ENCODE measurements at regions not wholly inside any gene's neighbourhood (a gene's known extent, or its start where the extent isn't known, plus 50 kb on each side); places are given as distances from the start of the nearest gene placed in this dataset.
"Not testable (repeated sequence)": the region's sequence is repeated elsewhere in the genome, so short reads cannot be mapped to it uniquely, and the experiment has no call there.

GRCh38 chr9:113738893-113739604, 137.1 kb upstream of the ZNF618 start:
- no peak overlapping the region for H3K9ac ChIP-seq (ENCODE audit: low read depth in 2 of 2, low read length in 2 of 2)
- intact Hi-C loops (cut with DNase I) = no loop called here
- TF ChIP-seq CTCF (IDR thresholded peaks at IDR 0.05) = no peak
- no peak overlapping the region for H3K4me3 ChIP-seq
- H3K27me3 ChIP-seq = no peaks in the 10 kb centered on the region
- H3K36me3 ChIP-seq = no peaks in the 10 kb centered on the region
- H3K4me1 ChIP-seq = no peaks in the 10 kb centered on the region
- DNase-seq = no peak
- H3K9me3 ChIP-seq = no peaks in the 10 kb centered on the region
- H3K27ac ChIP-seq = no peak overlapping the region

- H3K4me3 ChIP-seq; H3K27ac ChIP-seq; H3K4me1 ChIP-seq; H3K36me3 ChIP-seq; H3K9me3 ChIP-seq; H3K27me3 ChIP-seq; H3K9ac ChIP-seq (ENCODE audit: low read depth in 2 of 2, low read length in 2 of 2); DNase-seq; intact Hi-C loops (cut with DNase I): not testable (repeated sequence)
Observed at GRCh38 chr9:113739605-113740507, 136.3 kb upstream of the ZNF618 start.

GRCh38 chr9:113740508-113741500, 135.3 kb upstream of the ZNF618 start:
- H3K4me1 ChIP-seq; H3K36me3 ChIP-seq; DNase-seq; intact Hi-C loops (cut with DNase I); H3K9me3 ChIP-seq; H3K4me3 ChIP-seq; H3K27ac ChIP-seq; H3K9ac ChIP-seq (ENCODE audit: low read depth in 2 of 2, low read length in 2 of 2); H3K27me3 ChIP-seq: not testable (repeated sequence)

- H3K4me3 ChIP-seq = no peak overlapping the region
- DNase-seq = no peak
- TF ChIP-seq CTCF (IDR thresholded peaks at IDR 0.05) = no peak
Observed at GRCh38 chr9:113741886-113742854, 133.9 kb upstream of the ZNF618 start.

GRCh38 chr9:113742878-113743277, 133.2 kb upstream of the ZNF618 start:
- Histone ChIP-seq H3K9me3 (no peaks in the 10 kb centered on the region), H3K4me1 (no peaks in the 10 kb centered on the region), H3K4me3 (no peak overlapping the region), H3K36me3 (no peaks in the 10 kb centered on the region), H3K27me3 (no peaks in the 10 kb centered on the region), H3K9ac (ENCODE audit: low read depth in 2 of 2, low read length in 2 of 2) (no peak overlapping the region), H3K27ac (no peak overlapping the region)
- intact Hi-C loops (cut with DNase I) = no loop called here
- no peak for DNase-seq
- no peak for TF ChIP-seq CTCF (IDR thresholded peaks at IDR 0.05)

More at GRCh38 chr9:113741886-113742854, 133.9 kb upstream of the ZNF618 start:
- H3K9ac ChIP-seq (ENCODE audit: low read depth in 2 of 2, low read length in 2 of 2) = no peak overlapping the region
- H3K27ac ChIP-seq = no peak overlapping the region
- H3K27me3 ChIP-seq = no peaks in the 10 kb centered on the region
- no peaks in the 10 kb centered on the region for H3K36me3 ChIP-seq
- H3K4me1 ChIP-seq = no peaks in the 10 kb centered on the region
- intact Hi-C loops (cut with DNase I) = no loop called here
- H3K9me3 ChIP-seq = no peaks in the 10 kb centered on the region
